Sigmoid colon (tissue), 6 donors: ENCODE measurements at regions not wholly inside any gene's neighbourhood (a gene's known extent, or its start where the extent isn't known, plus 50 kb on each side); places are given as distances from the start of the nearest gene placed in this dataset.

Experiments used
- DNase-seq: peaks from one replicate; pipeline ENCODE4 v3.0.0-alpha.2; 2019
- H3K27ac ChIP-seq, 4 donors: fragments of 200-600 bp; sonication (generic); one replicate each; pipeline ENCODE4 v1.5.1; 2016 to 2019; ENCODE audit warnings: mild to moderate bottlenecking in 1 of 4
- H3K27me3 ChIP-seq, 3 donors: fragments of 200-600 bp; sonication (generic); one replicate each; pipeline ENCODE4 v1.5.1; 2019; ENCODE audit warnings: mild to moderate bottlenecking in 1 of 3
- H3K36me3 ChIP-seq, 4 donors: fragments of 200-600 bp; sonication (generic); one replicate each; pipeline ENCODE4 v1.5.1; 2016 to 2019
- H3K4me1 ChIP-seq, 4 donors: fragments of 200-600 bp; sonication (generic); one replicate each; pipeline ENCODE4 v1.5.1; 2017 to 2019
- H3K4me3 ChIP-seq, 4 donors: fragments of 200-600 bp; sonication (generic); one replicate each; pipeline ENCODE4 v1.5.1; 2017 to 2019; ENCODE audit warnings: mild to moderate bottlenecking in 2 of 4, moderate library complexity in 1 of 4
- H3K9me3 ChIP-seq, 4 donors: fragments of 200-600 bp in 3 of 4; sonication (generic) in 3 of 4; one replicate each; pipeline versions ENCODE4 v1.5.1 to v1.6.1; 2013 to 2019
- EP300 ChIP-seq, 4 donors: sonication (generic); formaldehyde crosslinking; IDR thresholded peaks; one replicate each; pipeline ENCODE4 v1.6.1; 2017; ENCODE audit warnings: antibody characterized with exemption in 4 of 4
- POLR2A ChIP-seq, 2 donors: fragments of 450-650 bp; IDR thresholded peaks; one replicate each; pipeline ENCODE4 v1.6.1; 2016; ENCODE audit warnings: antibody characterized with exemption in 2 of 2, mild to moderate bottlenecking in 2 of 2, moderate library complexity in 2 of 2
- POLR2AphosphoS5 ChIP-seq, 4 donors: sonication (generic); formaldehyde crosslinking; IDR thresholded peaks; one replicate each; pipeline ENCODE4 v1.6.1; 2017; ENCODE audit warnings: antibody characterized with exemption in 4 of 4
- WGBS, 2 donors: extraction: QIAGEN DNeasy Blood & Tissue Kit; methylation state at CpG; one replicate each; pipeline ENCODE4 v1.1.7; 2013; 5-methylcytosine and 5-hydroxymethylcytosine counted together
- intact Hi-C: fragments of 100-400 bp; cut with DNase I; formaldehyde crosslinking; loops from one replicate; pipeline ENCODE4 v1.15.1; 2023
- TF ChIP-seq, protein P1 (sequence below), 4 experiments: fragments of 450-650 bp in 3 of 4; fragments of 200-600 bp in 1 of 4; IDR thresholded peaks; one replicate each; pipeline ENCODE4 v1.5.1; 2016 to 2019; ENCODE audit warnings: antibody characterized with exemption in 4 of 4, mild to moderate bottlenecking in 3 of 4, moderate library complexity in 2 of 4
- donor health status: healthy with polysubstance abuse.
- donor health status: healthy.

DNA sequence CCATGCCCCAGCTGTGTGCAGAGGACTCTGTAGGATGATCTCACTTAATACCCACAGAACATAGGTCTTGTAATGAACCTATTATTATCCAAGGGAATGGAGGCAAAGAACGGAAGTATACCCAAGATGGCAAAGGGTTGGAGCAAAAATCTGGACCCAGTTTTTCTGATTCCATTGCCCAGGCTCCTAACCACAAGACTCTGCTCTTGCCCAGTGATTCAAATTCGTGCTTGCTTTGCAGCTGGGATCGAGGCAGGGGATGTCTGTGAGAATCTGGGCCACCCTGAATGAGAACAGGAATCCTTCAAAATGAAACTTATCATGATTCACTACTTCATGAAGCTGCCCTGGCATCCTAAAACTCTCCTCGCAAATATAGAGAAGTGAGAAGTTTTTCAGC, 97.5 kb upstream of the KCNJ6 start:
- H3K36me3 ChIP-seq, result no peaks in the 10 kb centered on the region
- no peak for DNase-seq
- no peaks in the 10 kb centered on the region for H3K9me3 ChIP-seq
- WGBS, 2 donors, result 43 to 69% methylated on average over 4 of the region's 4 CpGs
- H3K27ac ChIP-seq, result no peak overlapping the region
- no peaks in the 10 kb centered on the region for H3K27me3 ChIP-seq
- H3K4me1 ChIP-seq, result no peaks in the 10 kb centered on the region
- intact Hi-C loops, result no loop called here
- TF ChIP-seq EP300 (IDR thresholded peaks at IDR 0.05) (no peak), POLR2A (IDR thresholded peaks at IDR 0.05) (no peak), POLR2AphosphoS5 (IDR thresholded peaks at IDR 0.05) (no peak)
- TF ChIP-seq, protein P1, sequence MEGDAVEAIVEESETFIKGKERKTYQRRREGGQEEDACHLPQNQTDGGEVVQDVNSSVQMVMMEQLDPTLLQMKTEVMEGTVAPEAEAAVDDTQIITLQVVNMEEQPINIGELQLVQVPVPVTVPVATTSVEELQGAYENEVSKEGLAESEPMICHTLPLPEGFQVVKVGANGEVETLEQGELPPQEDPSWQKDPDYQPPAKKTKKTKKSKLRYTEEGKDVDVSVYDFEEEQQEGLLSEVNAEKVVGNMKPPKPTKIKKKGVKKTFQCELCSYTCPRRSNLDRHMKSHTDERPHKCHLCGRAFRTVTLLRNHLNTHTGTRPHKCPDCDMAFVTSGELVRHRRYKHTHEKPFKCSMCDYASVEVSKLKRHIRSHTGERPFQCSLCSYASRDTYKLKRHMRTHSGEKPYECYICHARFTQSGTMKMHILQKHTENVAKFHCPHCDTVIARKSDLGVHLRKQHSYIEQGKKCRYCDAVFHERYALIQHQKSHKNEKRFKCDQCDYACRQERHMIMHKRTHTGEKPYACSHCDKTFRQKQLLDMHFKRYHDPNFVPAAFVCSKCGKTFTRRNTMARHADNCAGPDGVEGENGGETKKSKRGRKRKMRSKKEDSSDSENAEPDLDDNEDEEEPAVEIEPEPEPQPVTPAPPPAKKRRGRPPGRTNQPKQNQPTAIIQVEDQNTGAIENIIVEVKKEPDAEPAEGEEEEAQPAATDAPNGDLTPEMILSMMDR (IDR thresholded peaks at IDR 0.05), result no peak
- H3K4me3 ChIP-seq, result no peak overlapping the region

DNA sequence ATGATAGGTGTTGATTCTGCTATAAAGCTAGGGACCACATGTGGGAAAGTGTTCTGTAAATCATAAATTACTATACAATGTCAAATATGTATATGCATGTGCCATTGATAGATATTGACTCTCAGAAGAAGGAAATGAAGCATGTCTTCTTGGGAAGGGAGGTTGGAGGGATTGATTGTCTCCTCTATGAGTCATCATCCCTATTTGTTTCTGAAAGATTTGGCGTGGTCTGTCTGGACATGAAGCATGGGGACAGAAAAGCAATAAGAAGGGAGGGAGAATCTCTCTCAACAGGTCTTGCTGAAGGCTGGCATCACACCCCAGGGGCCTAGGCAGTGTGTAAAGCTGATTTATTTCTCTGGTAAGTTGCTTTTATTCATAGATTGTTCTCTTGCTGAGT, 98.0 kb upstream of the KCNJ6 start:
- intact Hi-C loops, result no loop called here
- WGBS, 2 donors, result 45 to 74% methylated on average over 1 of the region's 1 CpG
- H3K4me1 ChIP-seq, result no peaks in the 10 kb centered on the region
- no peaks in the 10 kb centered on the region for H3K9me3 ChIP-seq
- no peak for TF ChIP-seq POLR2AphosphoS5 (IDR thresholded peaks at IDR 0.05)
- TF ChIP-seq, protein P1 (IDR thresholded peaks at IDR 0.05), result no peak
- no peak for TF ChIP-seq POLR2A (IDR thresholded peaks at IDR 0.05)
- TF ChIP-seq EP300 (IDR thresholded peaks at IDR 0.05), result no peak
- no peak overlapping the region for H3K4me3 ChIP-seq
- no peaks in the 10 kb centered on the region for H3K27me3 ChIP-seq
- DNase-seq, result no peak
- no peaks in the 10 kb centered on the region for H3K36me3 ChIP-seq
- H3K27ac ChIP-seq, result no peak overlapping the region

DNA sequence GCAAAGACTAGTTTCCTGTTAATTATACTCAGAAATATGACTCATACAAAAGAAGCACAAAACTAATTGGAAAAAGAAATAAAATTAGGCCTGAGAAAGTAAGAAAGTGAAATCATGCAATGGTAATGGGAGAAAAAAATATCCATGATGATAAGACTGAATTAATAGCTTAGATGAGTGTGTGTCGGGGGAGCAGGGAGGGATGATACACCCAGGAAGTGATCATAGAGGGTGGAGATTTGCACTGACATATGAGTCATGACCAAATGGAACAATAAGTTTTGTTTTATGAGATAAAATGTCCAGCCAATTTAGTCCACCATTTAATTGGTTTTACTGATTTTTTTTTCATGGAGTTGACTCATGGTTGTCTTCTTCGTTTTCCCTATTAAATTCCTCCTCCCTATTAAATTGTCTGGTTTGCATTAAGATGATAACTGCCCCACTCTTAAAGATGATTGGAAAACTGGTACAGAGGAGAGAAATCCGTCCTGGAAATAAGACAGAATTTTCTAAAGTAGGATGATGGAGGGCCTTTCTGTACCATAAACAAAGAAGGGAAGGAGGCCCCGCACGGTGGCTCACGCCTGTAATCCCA, 111.7 kb upstream of the KCNJ6 start:
- 68 to 85% methylated on average over 6 of the region's 6 CpGs for WGBS, 2 donors
- intact Hi-C loops, result no loop called here
- H3K36me3 ChIP-seq, result no peaks in the 10 kb centered on the region
- no peaks in the 10 kb centered on the region for H3K4me1 ChIP-seq
- TF ChIP-seq POLR2AphosphoS5 (IDR thresholded peaks at IDR 0.05) (no peak), EP300 (IDR thresholded peaks at IDR 0.05) (no peak), POLR2A (IDR thresholded peaks at IDR 0.05) (no peak)
- TF ChIP-seq, protein P1 (IDR thresholded peaks at IDR 0.05), result no peak
- no peak overlapping the region for H3K4me3 ChIP-seq
- H3K27ac ChIP-seq, result no peak overlapping the region
- DNase-seq, result no peak
- H3K9me3 ChIP-seq, result no peaks in the 10 kb centered on the region
- no peaks in the 10 kb centered on the region for H3K27me3 ChIP-seq

DNA sequence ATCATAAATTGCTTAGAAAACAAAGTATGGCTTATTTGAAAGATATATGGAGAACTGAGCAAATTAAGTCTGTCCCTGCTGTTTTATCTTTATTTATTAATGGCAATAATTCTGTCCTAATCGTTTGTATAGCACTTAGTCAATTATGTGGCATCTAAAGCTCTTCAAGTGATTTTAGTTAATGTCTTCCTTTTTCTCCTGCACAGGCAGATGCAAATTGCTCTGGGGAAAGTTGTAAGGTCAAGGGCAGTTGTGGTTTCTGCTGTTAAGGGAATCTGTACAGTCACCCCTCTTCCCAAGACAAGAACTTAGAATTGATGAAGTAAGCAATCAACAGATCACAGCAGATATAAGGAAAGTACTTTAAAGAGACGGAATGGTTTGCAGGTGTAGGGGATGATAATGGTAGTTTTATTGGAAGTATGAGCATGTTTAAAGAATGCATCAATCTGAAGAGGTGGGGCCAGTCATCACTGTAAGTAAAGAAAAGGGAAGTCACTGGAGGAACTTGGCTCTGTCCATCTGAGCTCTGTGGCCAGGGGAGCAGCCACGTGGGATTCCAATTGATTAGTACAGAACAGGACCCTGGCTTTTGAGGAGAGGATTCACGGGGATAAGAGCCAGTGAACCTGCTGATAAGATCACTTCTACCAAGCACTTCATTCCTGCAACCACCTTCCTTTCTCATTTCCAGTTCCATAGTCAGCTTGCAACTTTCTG, 116.0 kb upstream of the KCNJ6 start:
- WGBS, 2 donors, result 29 to 46% methylated on average over 4 of the region's 4 CpGs
- Histone ChIP-seq H3K4me3 (no peak overlapping the region), H3K4me1 (no peaks in the 10 kb centered on the region), H3K27me3 (peaks cover 0 to 15% (median 0%) of the 10 kb centered on the region in 3 donors), H3K27ac (no peak overlapping the region), H3K36me3 (no peaks in the 10 kb centered on the region), H3K9me3 (no peaks in the 10 kb centered on the region)
- no peak for DNase-seq
- TF ChIP-seq POLR2AphosphoS5 (IDR thresholded peaks at IDR 0.05), result no peak
- no peak for TF ChIP-seq POLR2A (IDR thresholded peaks at IDR 0.05)
- TF ChIP-seq, protein P1 (IDR thresholded peaks at IDR 0.05), result no peak
- no peak for TF ChIP-seq EP300 (IDR thresholded peaks at IDR 0.05)
- intact Hi-C loops, result no loop called here
